OCI-LY1 (cell line): ENCODE measurements at regions not wholly inside any gene's neighbourhood (a gene's known extent, or its start where the extent isn't known, plus 50 kb on each side); places are given as distances from the start of the nearest gene placed in this dataset.

ENCODE experiments used
- H2AFZ ChIP-seq: fragments of 200-600 bp; sonication (generic), shearing (Covaris generic); 2 replicates; pipeline ENCODE4 v1.6.0; 2014; ENCODE audit warnings: antibody characterized with exemption, mild to moderate bottlenecking, low read length
- H3F3A ChIP-seq: fragments of 200-600 bp; sonication (generic), shearing (Covaris generic); 2 replicates; pipeline ENCODE4 v1.6.0; 2014; ENCODE audit warnings: mild to moderate bottlenecking, antibody characterized with exemption, low read length, moderate library complexity; ENCODE audit not compliant: insufficient read depth
- H3K27ac ChIP-seq: fragments of 200-600 bp; sonication (generic); 2 replicates; pipeline ENCODE4 v1.5.1; 2014; ENCODE audit warnings: low read length, mixed run types, mild to moderate bottlenecking, low read depth; ENCODE audit not compliant: poor library complexity, severe bottlenecking
- H3K27me3 ChIP-seq: fragments of 200-600 bp; sonication (generic); 2 replicates; pipeline ENCODE4 v1.6.0; 2014; ENCODE audit warnings: antibody characterized with exemption, mild to moderate bottlenecking, low read length, moderate library complexity; ENCODE audit not compliant: insufficient read depth
- H3K36me3 ChIP-seq: fragments of 200-600 bp; sonication (generic); 2 replicates; pipeline ENCODE4 v1.6.1; 2014; ENCODE audit warnings: mild to moderate bottlenecking, antibody characterized with exemption, low read length, moderate library complexity, mixed read lengths; ENCODE audit not compliant: insufficient read depth
- H3K4me1 ChIP-seq: fragments of 200-600 bp; sonication (generic); 2 replicates; pipeline ENCODE4 v1.5.1; 2014; ENCODE audit warnings: mild to moderate bottlenecking, low read length, moderate library complexity; ENCODE audit not compliant: insufficient read depth, severe bottlenecking
- H3K4me2 ChIP-seq: fragments of 200-600 bp; sonication (generic), shearing (Covaris generic); 2 replicates; pipeline ENCODE4 v1.6.1; 2014; ENCODE audit warnings: low read length
- H3K4me3 ChIP-seq: fragments of 200-600 bp; sonication (generic); 2 replicates; pipeline ENCODE4 v1.5.1; 2014; ENCODE audit warnings: low read length, low read depth, mild to moderate bottlenecking, mixed read lengths; ENCODE audit not compliant: poor library complexity, severe bottlenecking
- H3K79me2 ChIP-seq: fragments of 200-600 bp; shearing (Covaris generic); 2 replicates; pipeline ENCODE4 v1.6.1; 2016; ENCODE audit warnings: mixed run types, low read length, mixed read lengths; ENCODE audit not compliant: insufficient read depth
- H3K9ac ChIP-seq: fragments of 200-600 bp; sonication (generic), shearing (Covaris generic); 2 replicates; pipeline ENCODE4 v1.6.1; 2014; ENCODE audit warnings: mild to moderate bottlenecking, low read length, mixed read lengths
- H3K9me2 ChIP-seq: fragments of 200-600 bp; sonication (generic), shearing (Covaris generic); 2 replicates; pipeline ENCODE4 v1.6.1; 2014; ENCODE audit warnings: low read depth, mild to moderate bottlenecking, low read length, mixed read lengths
- H3K9me3 ChIP-seq: fragments of 200-600 bp; shearing (Covaris generic); 2 replicates; pipeline ENCODE4 v1.6.1; 2014; ENCODE audit warnings: low read length, mixed read lengths
- H4K20me1 ChIP-seq: fragments of 200-600 bp; sonication (generic), shearing (Covaris generic); 2 replicates; pipeline ENCODE4 v1.6.0; 2016; ENCODE audit warnings: mild to moderate bottlenecking, low read length; ENCODE audit not compliant: insufficient read depth
- EZH2 ChIP-seq: fragments of 200-600 bp; sonication (generic), shearing (Covaris generic); IDR thresholded peaks from 2 replicates; pipeline ENCODE4 v1.8.0; 2017; ENCODE audit warnings: borderline replicate concordance, mixed run types, mild to moderate bottlenecking, antibody characterized with exemption, low read length, moderate library complexity, mixed read lengths
- TF ChIP-seq, protein P1 (sequence below): fragments of 200-600 bp; sonication (generic), shearing (Covaris generic); IDR thresholded peaks from 2 replicates; pipeline ENCODE4 v1.5.1; 2017; ENCODE audit warnings: mild to moderate bottlenecking, antibody characterized with exemption, low read length, moderate library complexity, mixed read lengths

DNA sequence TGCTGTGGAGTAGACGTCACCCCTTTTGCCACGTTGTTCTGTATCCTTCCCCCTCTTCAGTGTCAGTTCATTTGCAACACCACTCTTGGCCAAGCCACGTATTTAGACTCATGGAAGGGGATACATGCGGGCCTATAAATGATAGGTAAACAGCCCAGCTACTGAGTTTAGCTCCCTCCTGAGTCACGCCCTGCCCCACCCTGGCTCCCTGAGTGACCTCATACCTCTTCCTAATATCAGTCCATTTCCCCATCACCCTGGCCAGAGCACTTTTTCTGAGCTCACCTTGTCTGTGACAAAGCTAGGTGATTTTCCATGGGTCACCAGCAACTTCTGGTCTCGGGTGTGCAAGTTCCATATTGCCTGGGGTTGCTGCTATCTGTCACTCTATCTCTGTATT lies 147.2 kb upstream of the MAF start:
- no peak overlapping the region for H3K4me3 ChIP-seq
- no peak overlapping the region for H3K27ac ChIP-seq
- TF ChIP-seq, protein P1, sequence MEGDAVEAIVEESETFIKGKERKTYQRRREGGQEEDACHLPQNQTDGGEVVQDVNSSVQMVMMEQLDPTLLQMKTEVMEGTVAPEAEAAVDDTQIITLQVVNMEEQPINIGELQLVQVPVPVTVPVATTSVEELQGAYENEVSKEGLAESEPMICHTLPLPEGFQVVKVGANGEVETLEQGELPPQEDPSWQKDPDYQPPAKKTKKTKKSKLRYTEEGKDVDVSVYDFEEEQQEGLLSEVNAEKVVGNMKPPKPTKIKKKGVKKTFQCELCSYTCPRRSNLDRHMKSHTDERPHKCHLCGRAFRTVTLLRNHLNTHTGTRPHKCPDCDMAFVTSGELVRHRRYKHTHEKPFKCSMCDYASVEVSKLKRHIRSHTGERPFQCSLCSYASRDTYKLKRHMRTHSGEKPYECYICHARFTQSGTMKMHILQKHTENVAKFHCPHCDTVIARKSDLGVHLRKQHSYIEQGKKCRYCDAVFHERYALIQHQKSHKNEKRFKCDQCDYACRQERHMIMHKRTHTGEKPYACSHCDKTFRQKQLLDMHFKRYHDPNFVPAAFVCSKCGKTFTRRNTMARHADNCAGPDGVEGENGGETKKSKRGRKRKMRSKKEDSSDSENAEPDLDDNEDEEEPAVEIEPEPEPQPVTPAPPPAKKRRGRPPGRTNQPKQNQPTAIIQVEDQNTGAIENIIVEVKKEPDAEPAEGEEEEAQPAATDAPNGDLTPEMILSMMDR = no peak
- TF ChIP-seq EZH2 = no peak
- H3K9me2 ChIP-seq = no peaks in the 10 kb centered on the region
- H3K4me2 ChIP-seq = no peak overlapping the region
- H4K20me1 ChIP-seq = no peaks in the 10 kb centered on the region
- no peaks in the 10 kb centered on the region for H3F3A ChIP-seq
- H2AFZ ChIP-seq = no peak overlapping the region
- H3K36me3 ChIP-seq = no peaks in the 10 kb centered on the region
- no peaks in the 10 kb centered on the region for H3K79me2 ChIP-seq
- H3K9ac ChIP-seq = no peak overlapping the region
- H3K9me3 ChIP-seq = no peaks in the 10 kb centered on the region
- H3K27me3 ChIP-seq = no peaks in the 10 kb centered on the region
- no peaks in the 10 kb centered on the region for H3K4me1 ChIP-seq

DNA sequence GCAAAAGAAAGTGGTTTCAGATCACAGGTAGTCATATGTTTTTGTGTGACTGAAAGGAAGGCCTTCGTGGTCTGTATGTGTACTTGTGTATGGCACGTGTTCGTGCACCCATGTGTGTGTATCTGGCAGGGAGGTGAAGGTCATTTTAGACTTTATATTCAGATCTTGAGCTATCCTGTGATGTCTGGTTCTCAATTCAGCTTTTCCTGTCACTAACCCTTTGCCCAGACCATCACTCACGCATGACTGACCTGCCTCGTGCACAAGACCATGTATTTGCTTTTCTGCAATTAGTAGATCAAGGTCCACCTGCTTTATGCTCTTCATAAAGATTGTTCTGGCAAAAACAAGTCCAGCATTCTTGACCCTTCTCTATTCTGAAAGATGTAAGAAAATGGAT lies 139.7 kb upstream of the MAF start:
- no peaks in the 10 kb centered on the region for H3K4me1 ChIP-seq
- no peaks in the 10 kb centered on the region for H3K9me3 ChIP-seq
- no peak overlapping the region for H3K27ac ChIP-seq
- H3K36me3 ChIP-seq = no peaks in the 10 kb centered on the region
- no peaks in the 10 kb centered on the region for H3F3A ChIP-seq
- TF ChIP-seq, protein P1 = no peak
- no peak for TF ChIP-seq EZH2
- H4K20me1 ChIP-seq = no peaks in the 10 kb centered on the region
- H3K4me2 ChIP-seq = no peak overlapping the region
- no peak overlapping the region for H3K4me3 ChIP-seq
- H3K79me2 ChIP-seq = no peaks in the 10 kb centered on the region
- H3K27me3 ChIP-seq = no peaks in the 10 kb centered on the region
- no peak overlapping the region for H2AFZ ChIP-seq
- no peaks in the 10 kb centered on the region for H3K9me2 ChIP-seq
- H3K9ac ChIP-seq = no peak overlapping the region

DNA sequence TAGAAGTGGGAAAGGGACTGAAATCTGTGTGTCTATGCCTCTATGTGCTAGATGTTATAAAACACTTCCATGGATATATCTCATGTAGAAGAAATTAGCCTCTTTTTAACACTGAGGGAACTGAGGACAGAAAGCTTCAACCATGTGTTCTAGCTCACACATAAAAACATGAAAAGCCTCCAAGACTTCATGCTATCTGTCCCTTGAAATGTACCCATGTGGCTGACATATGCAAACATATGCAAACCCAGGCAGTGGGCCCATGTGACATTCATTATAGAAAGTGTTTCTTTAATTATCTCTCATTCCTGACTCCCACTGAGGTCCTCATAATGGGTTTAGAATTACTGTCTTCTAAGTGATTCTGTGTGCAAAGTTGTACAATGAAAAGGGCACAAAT lies 134.7 kb upstream of the MAF start:
- H3K27ac ChIP-seq = no peak overlapping the region
- H2AFZ ChIP-seq = no peak overlapping the region
- no peak overlapping the region for H3K9ac ChIP-seq
- H4K20me1 ChIP-seq = no peaks in the 10 kb centered on the region
- H3K4me2 ChIP-seq = no peak overlapping the region
- H3K36me3 ChIP-seq = no peaks in the 10 kb centered on the region
- no peaks in the 10 kb centered on the region for H3K9me2 ChIP-seq
- H3F3A ChIP-seq = no peaks in the 10 kb centered on the region
- no peaks in the 10 kb centered on the region for H3K9me3 ChIP-seq
- H3K4me3 ChIP-seq = no peak overlapping the region
- H3K4me1 ChIP-seq = no peaks in the 10 kb centered on the region
- TF ChIP-seq EZH2 = no peak
- TF ChIP-seq, protein P1 = no peak
- H3K79me2 ChIP-seq = no peaks in the 10 kb centered on the region
- H3K27me3 ChIP-seq = no peaks in the 10 kb centered on the region
